Activated T-cell treated with anti-CD3 and anti-CD28 coated beads, Interleukin-2, amount 50 U/mL, for 4 hours (primary cell): ENCODE measurements at regions not wholly inside any gene's neighbourhood (a gene's known extent, or its start where the extent isn't known, plus 50 kb on each side); places are given as distances from the start of the nearest gene placed in this dataset.
"Not testable (repeated sequence)": the region's sequence is repeated elsewhere in the genome, so short reads cannot be mapped to it uniquely, and the experiment has no call there.

Experiments used
- ATAC-seq, 2 donors: fragments of 200-7000 bp; cut with Tn5 transposase; one replicate each; pipeline ENCODE4 v1.10.0; 2021
- DNase-seq: peaks from one replicate; pipeline ENCODE4 v3.0.0-alpha.2; 2020
- H3K27me3 Mint-ChIP-seq: one replicate; pipeline ENCODE4 v1.8.0; 2021; ENCODE audit warnings: low read depth, mixed read lengths
- H3K36me3 Mint-ChIP-seq: one replicate; pipeline ENCODE4 v1.8.0; 2022; ENCODE audit warnings: mixed read lengths; ENCODE audit not compliant: insufficient read depth
- H3K4me1 Mint-ChIP-seq: one replicate; pipeline ENCODE4 v1.8.0; 2021; ENCODE audit warnings: low read depth, mixed read lengths
- H3K4me3 Mint-ChIP-seq: one replicate; pipeline ENCODE4 v1.8.0; 2021; ENCODE audit warnings: mild to moderate bottlenecking, moderate library complexity, mixed read lengths
- H3K9me3 Mint-ChIP-seq: one replicate; pipeline ENCODE4 v1.8.0; 2021; ENCODE audit warnings: mixed read lengths

DNA sequence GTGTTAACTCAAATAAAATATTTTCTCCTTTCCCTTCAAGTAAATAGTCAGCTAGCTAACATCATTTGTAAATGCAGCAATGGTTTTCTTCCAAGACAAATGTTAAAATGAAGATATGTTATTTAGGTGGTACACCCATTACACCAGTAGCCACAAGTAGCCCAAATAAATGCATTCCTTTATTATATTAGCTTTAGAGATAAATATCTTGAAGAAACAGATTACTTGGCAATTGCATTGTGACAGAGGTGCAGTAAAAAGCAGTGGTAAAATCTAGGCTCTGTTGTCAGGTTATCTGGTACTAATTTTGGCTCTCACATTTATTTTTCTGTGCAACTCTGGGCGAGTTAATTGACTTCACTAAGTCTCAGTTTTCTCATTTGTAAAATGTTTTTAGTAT lies 193.0 kb downstream of the NAA11 start:
- Mint-ChIP-seq H3K4me3 (no peak overlapping the region), H3K4me1 (no peaks in the 10 kb centered on the region), H3K36me3 (no peaks in the 10 kb centered on the region), H3K27me3 (no peaks in the 10 kb centered on the region), H3K9me3 (peaks cover 5% of the 10 kb centered on the region)
- no peak for ATAC-seq
- DNase-seq: no peak

DNA sequence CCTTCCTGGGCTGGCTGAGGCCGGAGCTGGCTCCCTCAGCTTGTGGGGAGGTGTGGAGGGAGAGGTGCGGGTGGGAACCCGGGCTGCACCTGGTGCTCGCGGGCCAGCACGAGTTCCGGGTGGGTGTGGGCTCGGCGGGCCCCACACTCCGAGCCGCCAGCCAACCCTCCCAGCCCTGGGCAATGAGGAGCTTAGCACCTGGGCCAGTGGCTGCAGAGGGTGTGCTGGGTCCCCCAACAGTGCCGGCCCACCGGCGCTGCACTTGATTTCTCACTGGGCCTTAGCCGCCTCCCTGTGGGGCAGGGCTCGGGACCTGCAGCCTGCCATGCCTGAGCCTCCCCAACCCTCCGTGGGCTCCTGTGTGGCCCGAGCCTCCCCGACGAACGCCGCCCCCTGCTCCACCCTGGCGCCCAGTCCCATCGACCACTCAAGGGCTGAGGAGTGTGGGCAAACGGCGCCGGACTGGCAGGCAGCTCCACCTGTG lies 182.7 kb upstream of the PAQR3 start:
- H3K27me3 Mint-ChIP-seq: no peaks in the 10 kb centered on the region
- ATAC-seq: no peak
- no peaks in the 10 kb centered on the region for H3K36me3 Mint-ChIP-seq
- no peak overlapping the region for H3K4me3 Mint-ChIP-seq
- H3K4me1 Mint-ChIP-seq: no peaks in the 10 kb centered on the region
- H3K9me3 Mint-ChIP-seq: peaks cover 55% of the 10 kb centered on the region
- no peak for DNase-seq

- Mint-ChIP-seq H3K27me3 (no peaks in the 10 kb centered on the region), H3K36me3 (no peaks in the 10 kb centered on the region), H3K4me3 (no peak overlapping the region), H3K4me1 (no peaks in the 10 kb centered on the region), H3K9me3 (peaks cover 49% of the 10 kb centered on the region)
- DNase-seq (no peak), ATAC-seq (no peak)
Measured at GRCh38 chr4:79121223-79121622, 182.0 kb upstream of the PAQR3 start.

DNA sequence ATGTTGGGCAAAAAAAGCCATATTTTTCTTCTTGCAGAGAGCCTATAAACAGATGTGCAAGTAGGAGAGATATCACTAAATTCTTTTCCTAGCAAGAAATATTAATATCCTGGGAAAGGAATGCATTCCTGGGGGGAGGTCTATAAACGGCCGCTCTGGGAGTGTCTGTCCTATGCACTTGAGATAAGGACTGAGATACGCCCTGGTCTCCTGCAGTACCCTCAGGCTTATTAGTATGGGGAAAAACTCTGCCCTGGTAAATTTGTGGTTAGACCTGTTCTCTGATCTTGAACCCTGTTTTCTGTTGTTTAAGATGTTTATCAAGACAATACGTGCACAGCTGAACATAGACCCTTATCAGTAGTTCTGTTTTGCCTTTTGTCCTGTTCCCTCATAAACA lies 177.8 kb upstream of the PAQR3 start:
- H3K4me3 Mint-ChIP-seq, ATAC-seq, H3K36me3 Mint-ChIP-seq, DNase-seq, H3K4me1 Mint-ChIP-seq, H3K27me3 Mint-ChIP-seq: not testable (repeated sequence)
- peaks cover 44% of the 10 kb centered on the region for H3K9me3 Mint-ChIP-seq

GRCh38 chr4:79107014-79107413 lies 167.8 kb upstream of the PAQR3 start:
- no peak for ATAC-seq
- Mint-ChIP-seq H3K9me3 (peaks cover 4% of the 10 kb centered on the region), H3K4me3 (no peak overlapping the region), H3K4me1 (no peaks in the 10 kb centered on the region), H3K36me3 (no peaks in the 10 kb centered on the region), H3K27me3 (no peaks in the 10 kb centered on the region)
- DNase-seq: no peak

DNA sequence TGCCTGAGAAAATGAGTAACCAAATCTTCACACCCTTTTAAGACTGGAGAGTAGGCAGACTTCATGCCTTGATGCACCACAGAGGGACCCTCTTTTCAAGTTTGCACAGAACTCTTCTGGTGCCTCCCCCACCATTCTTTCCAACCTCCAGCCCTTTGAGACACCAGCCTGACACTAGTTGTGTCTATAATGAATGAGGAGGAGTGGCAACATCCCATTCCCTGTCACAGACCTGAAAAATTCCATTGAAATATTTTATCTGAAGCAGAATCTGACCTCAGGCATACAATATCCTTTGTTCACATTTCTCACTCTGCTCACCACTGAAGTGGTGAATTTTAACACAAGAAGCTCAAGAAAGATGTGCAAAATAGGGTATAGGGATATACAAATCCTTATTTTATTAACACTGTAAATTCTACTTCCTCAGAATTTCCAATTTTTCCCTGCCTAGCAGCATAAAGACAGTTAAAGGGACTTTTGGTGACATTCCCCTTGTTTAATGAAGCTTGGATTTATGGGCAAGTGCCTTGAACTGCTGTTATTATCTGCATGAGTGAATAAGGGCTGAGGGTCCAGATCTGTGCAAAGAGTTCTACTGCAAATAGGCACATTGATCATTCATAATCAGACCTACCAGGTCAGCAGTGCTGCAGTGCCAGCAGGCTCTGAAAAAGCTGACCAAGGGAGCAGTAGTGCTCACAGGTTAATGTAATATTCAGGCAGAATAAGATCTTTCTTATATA lies 149.9 kb upstream of the PAQR3 start:
- DNase-seq: no peak
- H3K4me1 Mint-ChIP-seq: no peaks in the 10 kb centered on the region

GRCh38 chr4:79087071-79087470 lies 147.8 kb upstream of the PAQR3 start:
- Mint-ChIP-seq H3K27me3 (no peaks in the 10 kb centered on the region), H3K36me3 (no peaks in the 10 kb centered on the region), H3K4me1 (no peaks in the 10 kb centered on the region), H3K4me3 (no peak overlapping the region), H3K9me3 (peaks cover 7% of the 10 kb centered on the region)
- no peak for DNase-seq
- ATAC-seq: no peak

More for the DNA sequence above, 149.9 kb upstream of the PAQR3 start:
- ATAC-seq: no peak
- Mint-ChIP-seq H3K9me3 (no peaks in the 10 kb centered on the region), H3K36me3 (no peaks in the 10 kb centered on the region), H3K4me3 (no peak overlapping the region), H3K27me3 (no peaks in the 10 kb centered on the region)

DNA sequence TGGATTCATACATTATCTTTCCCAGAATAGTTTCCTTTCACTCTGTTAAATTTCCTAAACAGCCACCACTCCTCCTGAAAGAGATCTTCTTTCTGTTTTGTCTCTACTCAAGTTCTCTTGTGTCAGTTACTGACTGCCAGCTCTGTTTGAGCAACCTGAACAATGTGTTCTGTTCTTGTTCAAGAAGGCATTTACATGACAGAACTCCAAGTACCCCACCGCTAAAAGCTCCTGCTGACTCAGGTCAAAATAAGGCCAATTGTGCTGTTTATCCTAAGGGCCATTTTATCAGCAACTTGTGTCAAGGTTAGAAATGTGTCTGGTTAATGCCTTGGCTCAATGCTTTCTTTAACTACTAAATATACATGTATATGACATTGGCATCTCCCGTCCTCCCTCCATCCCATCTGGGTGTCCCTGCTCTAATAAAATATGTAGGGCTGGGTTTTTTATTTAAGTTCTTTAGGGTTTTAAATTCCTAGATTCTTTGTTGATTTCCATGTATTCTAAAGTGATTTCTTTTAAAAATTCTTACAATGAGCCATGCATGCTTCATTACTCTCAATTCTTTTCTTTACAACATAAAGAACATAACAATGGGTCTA lies 144.3 kb upstream of the PAQR3 start:
- ATAC-seq: no peak
- DNase-seq: no peak
- Mint-ChIP-seq H3K4me3 (no peak overlapping the region), H3K36me3 (no peaks in the 10 kb centered on the region), H3K27me3 (no peaks in the 10 kb centered on the region), H3K9me3 (peaks cover 11% of the 10 kb centered on the region), H3K4me1 (no peaks in the 10 kb centered on the region)

- ATAC-seq: no peak
- peaks cover 11% of the 10 kb centered on the region for H3K9me3 Mint-ChIP-seq
- H3K36me3 Mint-ChIP-seq: no peaks in the 10 kb centered on the region
- DNase-seq: no peak
- H3K27me3 Mint-ChIP-seq: no peaks in the 10 kb centered on the region
- no peak overlapping the region for H3K4me3 Mint-ChIP-seq
- H3K4me1 Mint-ChIP-seq: no peaks in the 10 kb centered on the region
Measured at GRCh38 chr4:79082997-79083396, 143.8 kb upstream of the PAQR3 start.

- peaks cover 11% of the 10 kb centered on the region for H3K9me3 Mint-ChIP-seq
- H3K27me3 Mint-ChIP-seq: no peaks in the 10 kb centered on the region
- DNase-seq (no peak), ATAC-seq (no peak)
- H3K36me3 Mint-ChIP-seq: no peaks in the 10 kb centered on the region
- no peaks in the 10 kb centered on the region for H3K4me1 Mint-ChIP-seq
- no peak overlapping the region for H3K4me3 Mint-ChIP-seq
Measured at GRCh38 chr4:79081973-79082372, 142.7 kb upstream of the PAQR3 start.

DNA sequence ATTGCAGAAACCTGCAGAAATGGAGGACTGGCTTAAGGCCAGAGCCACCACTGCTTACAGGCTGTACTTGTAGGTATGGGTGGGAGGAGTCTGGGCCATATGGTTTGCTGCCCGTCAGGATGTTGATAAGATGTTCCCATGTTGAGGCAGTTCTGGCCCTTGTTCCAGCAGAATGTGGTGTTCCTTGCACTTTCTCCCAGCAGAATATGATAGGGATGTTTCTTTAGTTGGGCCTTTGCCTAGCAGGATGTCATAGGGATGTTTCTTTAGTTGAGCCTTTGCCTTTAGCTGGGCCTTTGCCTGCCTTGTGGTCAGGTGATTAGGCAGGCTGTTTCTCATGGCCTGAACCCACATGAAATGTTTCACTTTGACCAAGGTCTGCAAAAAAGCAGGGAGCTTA lies 139.1 kb upstream of the PAQR3 start:
- Mint-ChIP-seq H3K36me3 (no peaks in the 10 kb centered on the region), H3K4me3 (no peak overlapping the region), H3K27me3 (no peaks in the 10 kb centered on the region), H3K4me1 (no peaks in the 10 kb centered on the region), H3K9me3 (peaks cover 12% of the 10 kb centered on the region)
- no peak for DNase-seq
- no peak for ATAC-seq

DNA sequence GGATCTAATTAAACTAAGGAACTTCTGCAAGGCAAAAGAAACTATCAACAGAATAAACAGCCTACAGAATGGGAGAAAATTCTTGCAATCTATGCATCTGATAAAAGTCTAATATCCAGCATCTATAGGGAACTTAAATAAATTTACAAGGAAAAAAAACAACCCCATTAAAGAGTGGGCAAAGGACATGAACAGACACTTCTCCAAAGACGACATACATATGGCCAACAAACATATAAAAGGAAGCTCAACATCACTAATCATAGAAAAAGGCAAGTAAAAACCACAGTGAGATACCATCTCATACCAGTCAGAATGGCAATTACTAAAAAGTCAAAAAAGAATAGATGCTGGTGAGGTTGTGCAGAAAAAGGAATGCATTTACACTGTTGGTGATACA lies 134.8 kb upstream of the PAQR3 start:
- DNase-seq: no peak

GRCh38 chr4:79073471-79073870 lies 134.2 kb upstream of the PAQR3 start:
- Mint-ChIP-seq H3K36me3 (no peaks in the 10 kb centered on the region), H3K9me3 (peaks cover 6% of the 10 kb centered on the region), H3K4me1 (no peaks in the 10 kb centered on the region), H3K4me3 (no peak overlapping the region), H3K27me3 (no peaks in the 10 kb centered on the region)
- no peak for DNase-seq
- no peak for ATAC-seq

More for the DNA sequence above, 134.8 kb upstream of the PAQR3 start:
- no peaks in the 10 kb centered on the region for H3K36me3 Mint-ChIP-seq
- ATAC-seq: no peak
- peaks cover 6% of the 10 kb centered on the region for H3K9me3 Mint-ChIP-seq
- no peaks in the 10 kb centered on the region for H3K27me3 Mint-ChIP-seq
- no peak overlapping the region for H3K4me3 Mint-ChIP-seq
- no peaks in the 10 kb centered on the region for H3K4me1 Mint-ChIP-seq

GRCh38 chr4:79065262-79065661 lies 126.0 kb upstream of the PAQR3 start:
- H3K4me3 Mint-ChIP-seq: no peak overlapping the region
- ATAC-seq (no peak), DNase-seq (no peak)
- no peaks in the 10 kb centered on the region for H3K9me3 Mint-ChIP-seq
- no peaks in the 10 kb centered on the region for H3K36me3 Mint-ChIP-seq
- H3K4me1 Mint-ChIP-seq: no peaks in the 10 kb centered on the region
- H3K27me3 Mint-ChIP-seq: no peaks in the 10 kb centered on the region

DNA sequence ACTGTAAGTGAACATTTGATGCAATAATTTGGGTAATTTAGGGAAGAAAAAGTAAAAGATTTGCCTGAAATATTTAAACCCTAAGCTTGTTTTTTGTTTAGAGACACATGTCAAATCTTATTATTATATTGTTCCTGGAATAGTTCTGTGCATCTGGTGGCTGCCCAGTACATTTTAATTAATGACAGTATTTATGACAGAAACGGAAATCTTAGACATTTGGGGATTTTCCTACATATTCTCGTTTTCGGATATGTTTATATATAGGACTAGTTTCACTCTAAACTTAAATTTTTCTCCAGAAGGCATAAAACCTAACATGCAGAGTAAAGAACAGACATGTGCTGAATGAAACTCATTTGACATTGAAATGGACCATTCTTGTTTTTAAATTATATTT lies 125.6 kb upstream of the PAQR3 start:
- H3K4me1 Mint-ChIP-seq: no peaks in the 10 kb centered on the region
- H3K9me3 Mint-ChIP-seq: no peaks in the 10 kb centered on the region
- DNase-seq: no peak
- H3K36me3 Mint-ChIP-seq: no peaks in the 10 kb centered on the region
- no peak overlapping the region for H3K4me3 Mint-ChIP-seq
- H3K27me3 Mint-ChIP-seq: no peaks in the 10 kb centered on the region
- ATAC-seq: no peak
